RWPE2 (cell line): ENCODE measurements at regions not wholly inside any gene's neighbourhood (a gene's known extent, or its start where the extent isn't known, plus 50 kb on each side); places are given as distances from the start of the nearest gene placed in this dataset.

Source experiments
- ATAC-seq: fragments of 200-7000 bp; cut with Tn5 transposase; 3 replicates; pipeline ENCODE4 v1.9.1; 2021; ENCODE audit warnings: low read depth
- DNase-seq: peaks from one replicate; pipeline ENCODE4 v3.0.0-alpha.2; 2020; ENCODE audit warnings: low spot score
- H3K27ac ChIP-seq: fragments of 450-650 bp; 2 replicates; pipeline ENCODE4 v1.5.1; 2017; ENCODE audit warnings: mild to moderate bottlenecking; ENCODE audit not compliant: poor library complexity, severe bottlenecking
- H3K27me3 ChIP-seq: fragments of 250-450 bp; sonication (Bioruptor Pico); 2 replicates; pipeline ENCODE4 v1.5.1; 2021; ENCODE audit warnings: mild to moderate bottlenecking, moderate library complexity; ENCODE audit not compliant: insufficient read depth, poor library complexity, severe bottlenecking
- H3K36me3 ChIP-seq: fragments of 250-450 bp; sonication (Bioruptor Pico); 2 replicates; pipeline ENCODE4 v1.5.1; 2020; ENCODE audit warnings: low read depth, mild to moderate bottlenecking, moderate library complexity
- H3K4me1 ChIP-seq: fragments of 250-450 bp; sonication (Bioruptor Pico); 2 replicates; pipeline ENCODE4 v1.5.1; 2021; ENCODE audit warnings: mild to moderate bottlenecking, moderate library complexity; ENCODE audit not compliant: insufficient read depth, poor library complexity, severe bottlenecking
- H3K4me3 ChIP-seq: fragments of 250-450 bp; sonication (Bioruptor Pico); 2 replicates; pipeline ENCODE4 v1.5.1; 2021; ENCODE audit warnings: mild to moderate bottlenecking, moderate library complexity; ENCODE audit not compliant: severe bottlenecking
- H3K9me3 ChIP-seq: fragments of 250-450 bp; sonication (Bioruptor Pico); 2 replicates; pipeline ENCODE4 v1.5.1; 2021; ENCODE audit warnings: mild to moderate bottlenecking, moderate library complexity; ENCODE audit not compliant: severe bottlenecking
- CTCF ChIP-seq: fragments of 450-650 bp; IDR thresholded peaks from one replicate; pipeline ENCODE4 v1.5.1; 2017; ENCODE audit warnings: mild to moderate bottlenecking, moderate library complexity; ENCODE audit not compliant: poor library complexity, severe bottlenecking

GRCh38 chr6:22849921-22850320 is 280.6 kb downstream of the HDGFL1 start:
- Histone ChIP-seq H3K4me1 (no peaks in the 10 kb centered on the region), H3K27ac (no peak overlapping the region), H3K27me3 (no peaks in the 10 kb centered on the region), H3K4me3 (no peak overlapping the region), H3K36me3 (no peaks in the 10 kb centered on the region), H3K9me3 (no peaks in the 10 kb centered on the region)
- DNase-seq, result no peak
- no peak for TF ChIP-seq CTCF
- no peak for ATAC-seq

- no peak overlapping the region for H3K4me3 ChIP-seq
- no peak for DNase-seq
- no peak for TF ChIP-seq CTCF
Observed at GRCh38 chr6:22852101-22852500, 282.7 kb downstream of the HDGFL1 start.

GRCh38 chr6:22873513-22874136 is 304.3 kb downstream of the HDGFL1 start:
- no peak for TF ChIP-seq CTCF
- Histone ChIP-seq H3K9me3 (no peaks in the 10 kb centered on the region), H3K4me1 (no peaks in the 10 kb centered on the region), H3K27me3 (no peaks in the 10 kb centered on the region), H3K27ac (no peak overlapping the region), H3K36me3 (no peaks in the 10 kb centered on the region), H3K4me3 (no peak overlapping the region)
- ATAC-seq (no peak), DNase-seq (no peak)

More at GRCh38 chr6:22852101-22852500, 282.7 kb downstream of the HDGFL1 start:
- no peaks in the 10 kb centered on the region for H3K36me3 ChIP-seq
- H3K4me1 ChIP-seq, result no peaks in the 10 kb centered on the region
- no peak overlapping the region for H3K27ac ChIP-seq
- no peaks in the 10 kb centered on the region for H3K9me3 ChIP-seq
- no peaks in the 10 kb centered on the region for H3K27me3 ChIP-seq
- no peak for ATAC-seq

GRCh38 chr6:22875845-22876244 is 306.5 kb downstream of the HDGFL1 start:
- ATAC-seq, result no peak
- no peak for TF ChIP-seq CTCF

GRCh38 chr6:22878324-22878701 is 308.9 kb downstream of the HDGFL1 start:
- Histone ChIP-seq H3K27me3 (no peaks in the 10 kb centered on the region), H3K27ac (no peak overlapping the region), H3K4me3 (no peak overlapping the region), H3K9me3 (no peaks in the 10 kb centered on the region), H3K4me1 (peaks cover 22% of the 10 kb centered on the region), H3K36me3 (no peaks in the 10 kb centered on the region)
- TF ChIP-seq CTCF, result no peak
- DNase-seq, result no peak
- no peak for ATAC-seq

More at GRCh38 chr6:22875845-22876244, 306.5 kb downstream of the HDGFL1 start:
- no peak for DNase-seq
- H3K4me1 ChIP-seq, result peaks cover 7% of the 10 kb centered on the region
- H3K36me3 ChIP-seq, result no peaks in the 10 kb centered on the region
- no peak overlapping the region for H3K27ac ChIP-seq
- H3K4me3 ChIP-seq, result no peak overlapping the region
- no peaks in the 10 kb centered on the region for H3K27me3 ChIP-seq
- H3K9me3 ChIP-seq, result no peaks in the 10 kb centered on the region
